Keratinocyte (primary cell): ENCODE measurements at regions not wholly inside any gene's neighbourhood (a gene's known extent, or its start where the extent isn't known, plus 50 kb on each side); places are given as distances from the start of the nearest gene placed in this dataset.

Experiments
- DNase-seq: peaks from one replicate; pipeline ENCODE4 v3.0.0-alpha.2; 2011; ENCODE audit warnings: low read depth, missing footprints, low spot score
- FAIRE-seq: peaks from 2 replicates; lab custom pipeline; 2011; peaks lifted over from hg19 to GRCh38; lab: Jason Lieb, UNC
- H2AFZ ChIP-seq: 2 replicates; pipeline ENCODE4 v1.6.0; 2012; ENCODE audit warnings: low read length, control low read depth, inconsistent platforms; ENCODE audit not compliant: control insufficient read depth
- H3K27ac ChIP-seq: 2 replicates; pipeline ENCODE4 v1.5.1; 2011; ENCODE audit warnings: low read length; ENCODE audit not compliant: control insufficient read depth, insufficient read depth
- H3K27me3 ChIP-seq: 3 replicates; pipeline ENCODE4 v1.6.0; 2011; ENCODE audit warnings: low read length; ENCODE audit not compliant: control insufficient read depth, insufficient read depth; ENCODE audit errors: extremely low read depth
- H3K36me3 ChIP-seq, 2 experiments: 2 replicates in 1 of 2; 3 replicates in 1 of 2; pipeline ENCODE4 v1.5.1; 2011; ENCODE audit warnings: low read length in 2 of 2, mild to moderate bottlenecking in 1 of 2; ENCODE audit not compliant: control insufficient read depth in 2 of 2, insufficient read depth in 2 of 2; ENCODE audit errors: extremely low read depth in 1 of 2
- H3K4me1 ChIP-seq: 3 replicates; pipeline ENCODE4 v1.5.1; 2011; ENCODE audit warnings: low read length; ENCODE audit not compliant: control insufficient read depth, insufficient read depth; ENCODE audit errors: extremely low read depth
- H3K4me2 ChIP-seq: 3 replicates; pipeline ENCODE4 v1.6.0; 2011; ENCODE audit warnings: low read depth, low read length; ENCODE audit not compliant: control insufficient read depth, insufficient read depth; ENCODE audit errors: extremely low read depth
- H3K4me3 ChIP-seq, 3 experiments: fragments of 200-600 bp in 1 of 3; sonication (generic) in 1 of 3; 2 replicates in 2 of 3; 3 replicates in 1 of 3; pipeline ENCODE4 v1.5.1; 2011 to 2016; ENCODE audit warnings: low read length in 3 of 3, mild to moderate bottlenecking in 3 of 3, control low read depth in 2 of 3, inconsistent platforms in 1 of 3, low read depth in 1 of 3, mixed read lengths in 1 of 3, mixed run types in 1 of 3, moderate library complexity in 1 of 3; ENCODE audit not compliant: control insufficient read depth in 2 of 3, insufficient read depth in 2 of 3; ENCODE audit errors: extremely low read depth in 1 of 3
- H3K79me2 ChIP-seq: 2 replicates; pipeline ENCODE4 v1.6.0; 2012; ENCODE audit warnings: low read length; ENCODE audit not compliant: control insufficient read depth, insufficient read depth
- H3K9ac ChIP-seq: 3 replicates; pipeline ENCODE4 v1.6.0; 2011; ENCODE audit warnings: low read length; ENCODE audit not compliant: control insufficient read depth, insufficient read depth; ENCODE audit errors: extremely low read depth
- H3K9me1 ChIP-seq: 3 replicates; pipeline ENCODE4 v1.6.0; 2011; ENCODE audit warnings: low read length; ENCODE audit not compliant: control insufficient read depth, insufficient read depth; ENCODE audit errors: extremely low read depth
- H3K9me3 ChIP-seq: 2 replicates; pipeline ENCODE4 v1.5.1; 2012; ENCODE audit warnings: low read depth, low read length; ENCODE audit not compliant: control insufficient read depth
- H4K20me1 ChIP-seq: 3 replicates; pipeline ENCODE4 v1.6.0; 2011; ENCODE audit warnings: low read length; ENCODE audit not compliant: control insufficient read depth, insufficient read depth; ENCODE audit errors: extremely low read depth
- CTCF ChIP-seq, 3 experiments: IDR thresholded peaks in 1 of 3; conservative IDR thresholded peaks in 1 of 3; optimal IDR thresholded peaks in 1 of 3; 2 replicates in 2 of 3; 3 replicates in 1 of 3; pipeline versions ENCODE3 to v1.5.1; 2011; ENCODE audit warnings: low read length in 3 of 3, mild to moderate bottlenecking in 3 of 3, moderate library complexity in 2 of 3, control low read depth in 1 of 3, inconsistent platforms in 1 of 3; ENCODE audit not compliant: insufficient read depth in 2 of 3; ENCODE audit errors: extremely low read depth in 1 of 3
- EZH2 ChIP-seq: IDR thresholded peaks from one replicate; pipeline ENCODE4 v1.6.1; 2012; ENCODE audit warnings: inconsistent platforms, mild to moderate bottlenecking, low read length, moderate library complexity
- dilution Hi-C: fragments of 300-500 bp; cut with MboI; formaldehyde crosslinking; loops from one replicate; pipeline ENCODE4 v1.7.0; 2020; ENCODE audit warnings: low sequenced_read_pairs; ENCODE audit not compliant: extremely low pct_ligation_motif_present

DNA sequence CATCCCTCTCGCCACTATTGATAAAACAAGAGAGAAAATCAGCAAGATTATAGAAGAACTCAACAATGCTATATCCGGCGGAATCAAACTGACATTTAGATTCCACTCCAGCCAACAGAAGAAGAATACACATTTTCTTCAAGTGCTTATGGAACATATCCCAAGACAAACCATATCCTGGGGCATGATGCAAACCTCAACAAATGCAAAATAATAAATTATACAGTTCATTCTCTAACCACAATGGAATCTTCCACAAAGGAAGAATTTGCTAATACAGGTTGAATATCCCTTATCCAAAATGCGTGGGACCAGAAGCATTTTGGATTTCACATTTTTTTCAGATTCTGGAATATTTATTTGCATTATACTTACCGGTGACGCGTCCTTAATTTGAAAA lies 51.4 kb upstream of the YPEL5 start:
- no peak overlapping the region for H3K27ac ChIP-seq
- H3K9me3 ChIP-seq: no peaks in the 10 kb centered on the region
- H3K9ac ChIP-seq: no peak overlapping the region
- H3K9me1 ChIP-seq: no peaks in the 10 kb centered on the region
- H4K20me1 ChIP-seq: no peaks in the 10 kb centered on the region
- DNase-seq (no peak), FAIRE-seq (no peak)
- H2AFZ ChIP-seq: no peak overlapping the region
- peaks cover 17% of the 10 kb centered on the region for H3K27me3 ChIP-seq
- H3K4me3 ChIP-seq: no peak overlapping the region
- peaks cover 3% of the 10 kb centered on the region for H3K4me1 ChIP-seq
- dilution Hi-C loops: no loop called here
- H3K4me2 ChIP-seq: no peak overlapping the region
- no peaks in the 10 kb centered on the region for H3K36me3 ChIP-seq
- H3K79me2 ChIP-seq: no peaks in the 10 kb centered on the region
- no peak for TF ChIP-seq CTCF (optimal IDR thresholded peaks at IDR 0.05 in 1 of 3, IDR thresholded peaks at IDR 0.05 in 1 of 3, conservative IDR thresholded peaks at IDR 0.05 in 1 of 3; ENCODE audit: extremely low read depth in 1 of 3, insufficient read depth in 2 of 3, low read length in 3 of 3)
- no peak for TF ChIP-seq EZH2

DNA sequence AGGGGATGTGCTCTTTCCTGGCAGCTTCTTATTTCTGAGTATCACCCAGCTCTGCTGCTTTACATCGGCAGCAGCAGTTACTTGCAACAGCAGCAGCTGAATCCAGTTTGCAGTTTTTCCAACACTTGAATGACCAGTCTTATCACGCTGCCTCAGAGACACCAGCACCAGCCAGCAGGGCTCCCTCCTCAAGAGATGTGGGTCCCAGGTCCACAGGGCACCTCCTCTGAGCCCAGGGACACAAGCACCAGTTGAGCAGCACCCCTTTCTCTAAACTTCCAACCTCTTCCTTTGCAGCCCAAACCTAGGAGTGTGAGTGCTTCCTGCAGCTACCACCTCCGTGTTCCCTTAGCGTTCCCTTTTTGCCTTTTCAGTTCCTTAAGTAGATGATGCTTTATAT lies 50.4 kb upstream of the YPEL5 start:
- H3K4me2 ChIP-seq: no peak overlapping the region
- H3K27ac ChIP-seq: no peak overlapping the region
- H3K9ac ChIP-seq: no peak overlapping the region
- peaks cover 17% of the 10 kb centered on the region for H3K27me3 ChIP-seq
- no peaks in the 10 kb centered on the region for H3K79me2 ChIP-seq
- no peaks in the 10 kb centered on the region for H3K9me3 ChIP-seq
- H4K20me1 ChIP-seq: no peaks in the 10 kb centered on the region
- DNase-seq (no peak), FAIRE-seq (no peak)
- no peaks in the 10 kb centered on the region for H3K36me3 ChIP-seq
- no peaks in the 10 kb centered on the region for H3K4me1 ChIP-seq
- no peaks in the 10 kb centered on the region for H3K9me1 ChIP-seq
- H2AFZ ChIP-seq: no peak overlapping the region
- H3K4me3 ChIP-seq: no peak overlapping the region
- dilution Hi-C loops: no loop called here
- TF ChIP-seq EZH2: no peak
- TF ChIP-seq CTCF (optimal IDR thresholded peaks at IDR 0.05 in 1 of 3, IDR thresholded peaks at IDR 0.05 in 1 of 3, conservative IDR thresholded peaks at IDR 0.05 in 1 of 3; ENCODE audit: extremely low read depth in 1 of 3, insufficient read depth in 2 of 3, low read length in 3 of 3): no peak
